HG03039 (cell line): ENCODE measurements at regions not wholly inside any gene's neighbourhood (a gene's known extent, or its start where the extent isn't known, plus 50 kb on each side); places are given as distances from the start of the nearest gene placed in this dataset.

Source experiments
- ATAC-seq: cut with Tn5 transposase; IDR thresholded peaks from one replicate; pipeline ENCODE4 v1.9.1; 2021; ENCODE audit warnings: mild to moderate bottlenecking, moderate library complexity; ENCODE audit not compliant: unreplicated experiment

DNA sequence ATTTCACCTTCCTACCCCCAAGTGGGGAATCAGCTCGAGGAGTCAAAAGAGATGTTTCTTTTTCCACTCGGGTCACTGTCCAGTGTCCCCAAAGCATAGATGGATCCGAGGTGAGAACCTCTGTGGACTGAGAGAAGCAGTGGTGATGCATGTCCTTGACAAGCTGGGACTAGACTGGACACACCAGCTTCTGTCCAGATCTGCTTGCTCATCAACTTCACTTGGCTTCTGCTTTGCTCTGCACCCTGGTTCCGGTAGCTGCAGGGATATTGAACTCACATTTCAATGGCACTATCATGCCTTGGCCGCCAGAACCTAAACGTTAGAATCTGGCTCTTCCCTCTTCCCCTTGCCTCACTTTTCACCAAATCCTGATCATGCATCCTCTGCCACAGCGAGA, 50.3 kb upstream of the CXCL12 start:
- ATAC-seq, result no peak

DNA sequence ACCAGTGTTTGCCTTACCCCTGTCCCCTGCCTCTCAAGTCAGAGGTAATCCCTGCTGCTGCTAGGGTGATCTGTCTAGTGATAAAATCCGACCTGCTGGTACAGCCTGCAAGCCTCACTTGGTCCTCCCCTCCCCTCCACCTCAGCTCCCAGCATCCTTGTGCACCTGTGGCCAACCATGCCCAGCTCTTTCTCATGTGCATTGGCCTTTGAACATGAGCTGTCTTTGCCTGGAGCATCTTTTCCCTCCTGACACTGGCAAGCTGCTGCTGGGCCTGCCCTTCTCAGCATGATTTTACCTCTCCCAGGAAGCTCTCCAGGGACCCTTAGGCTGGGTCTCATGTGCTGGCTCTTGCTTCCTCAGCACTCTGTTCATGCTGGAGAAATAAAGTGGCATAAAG, 51.3 kb upstream of the CXCL12 start:
- ATAC-seq, result no peak

DNA sequence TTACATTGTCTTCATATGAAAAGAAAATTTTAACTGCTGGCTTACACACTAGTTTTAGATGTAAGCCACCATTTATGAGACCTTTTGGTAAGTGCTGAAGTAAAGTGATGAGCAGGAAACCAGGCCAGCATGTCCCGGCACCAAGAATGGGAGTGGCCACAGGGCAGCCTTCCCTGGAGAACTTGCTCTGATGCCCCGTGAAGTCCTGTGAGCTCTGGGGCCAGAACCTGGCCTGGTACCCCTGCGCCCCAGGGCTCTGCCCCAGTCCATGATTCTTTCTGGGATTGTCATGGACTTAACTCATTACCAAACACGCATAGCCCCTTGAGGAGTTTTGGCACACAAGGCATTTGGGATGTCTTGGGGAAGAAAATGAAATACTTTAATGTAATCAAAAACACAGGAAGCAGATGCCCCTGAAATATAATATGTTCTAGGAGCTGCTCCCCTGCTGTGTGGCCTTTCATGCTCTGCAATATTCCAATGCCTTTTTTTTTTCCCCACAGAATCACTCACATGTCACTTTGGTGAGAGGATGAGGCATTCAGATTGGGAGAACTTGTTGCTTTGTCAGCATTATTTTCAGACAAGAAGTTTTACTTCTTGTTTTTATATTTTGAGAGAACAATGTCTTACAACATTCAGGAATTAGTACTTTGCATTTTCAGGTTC, 53.1 kb upstream of the CXCL12 start:
- no peak for ATAC-seq

DNA sequence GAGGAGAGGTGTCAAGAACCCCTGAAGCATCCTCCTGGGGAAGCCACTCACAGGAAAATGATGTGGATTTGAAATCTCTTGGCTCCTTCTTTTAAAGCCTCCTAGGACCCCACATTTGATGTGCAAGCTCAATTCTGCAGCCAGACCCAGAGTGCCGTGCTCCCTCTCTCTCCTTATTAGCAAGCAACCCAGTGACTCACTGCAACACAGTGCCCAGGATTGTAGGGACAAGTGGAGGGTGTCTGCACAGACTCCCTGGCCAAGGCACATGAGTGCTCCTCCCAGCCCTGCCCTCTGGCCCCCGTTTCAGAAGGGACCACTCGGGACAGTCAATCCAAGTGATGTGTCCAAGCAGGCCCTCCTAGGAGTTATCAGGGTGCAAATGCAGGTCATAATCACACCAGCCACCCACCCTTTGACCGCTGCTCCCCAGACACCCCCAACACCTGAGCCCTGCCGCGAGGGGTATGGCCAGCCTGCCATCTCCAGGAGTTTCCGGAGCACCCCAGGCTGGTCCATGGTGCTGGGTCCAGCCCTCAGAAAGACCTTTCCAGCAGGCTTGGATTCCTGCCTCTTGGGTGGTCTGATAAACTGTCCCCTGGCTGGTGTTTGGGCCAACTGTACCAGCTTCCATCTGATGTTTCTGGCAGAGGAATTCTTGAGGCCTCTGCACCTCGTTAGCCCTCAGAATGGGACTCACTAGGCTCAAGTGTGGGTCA, 54.5 kb upstream of the CXCL12 start:
- no peak for ATAC-seq

DNA sequence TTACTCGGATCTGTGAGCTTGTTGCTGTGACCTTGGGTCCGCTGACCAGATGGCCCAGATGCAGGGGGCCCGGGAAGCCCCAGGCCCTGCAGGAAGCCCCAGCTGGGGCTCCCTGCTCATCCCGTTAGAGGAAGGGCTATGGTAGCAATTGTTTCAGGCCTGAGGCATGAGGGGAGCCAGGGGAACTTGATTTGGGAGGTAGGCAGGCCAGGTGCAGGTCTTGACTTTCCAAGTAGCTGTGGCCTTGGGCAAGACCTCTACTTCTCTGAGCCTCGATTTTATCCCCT, 55.0 kb upstream of the CXCL12 start:
- no peak for ATAC-seq

DNA sequence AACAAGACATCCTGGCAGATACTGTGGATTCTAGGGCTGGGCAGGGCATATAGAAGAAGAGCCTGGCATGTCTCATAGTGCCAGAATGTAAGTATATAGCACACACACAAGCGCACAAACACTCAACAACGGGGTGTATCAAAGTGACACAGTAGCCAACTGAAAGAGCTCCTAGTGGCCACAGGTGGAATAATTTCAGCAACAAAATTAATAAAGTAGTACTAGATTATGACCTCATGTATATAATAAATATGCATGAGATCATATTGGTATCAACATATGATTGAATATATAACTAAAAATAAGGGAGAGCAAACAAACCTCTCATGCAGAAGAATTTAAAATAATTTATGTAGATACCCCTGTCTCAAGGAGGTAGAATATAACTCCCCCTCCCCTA, 72.4 kb upstream of the CXCL12 start:
- no peak for ATAC-seq

DNA sequence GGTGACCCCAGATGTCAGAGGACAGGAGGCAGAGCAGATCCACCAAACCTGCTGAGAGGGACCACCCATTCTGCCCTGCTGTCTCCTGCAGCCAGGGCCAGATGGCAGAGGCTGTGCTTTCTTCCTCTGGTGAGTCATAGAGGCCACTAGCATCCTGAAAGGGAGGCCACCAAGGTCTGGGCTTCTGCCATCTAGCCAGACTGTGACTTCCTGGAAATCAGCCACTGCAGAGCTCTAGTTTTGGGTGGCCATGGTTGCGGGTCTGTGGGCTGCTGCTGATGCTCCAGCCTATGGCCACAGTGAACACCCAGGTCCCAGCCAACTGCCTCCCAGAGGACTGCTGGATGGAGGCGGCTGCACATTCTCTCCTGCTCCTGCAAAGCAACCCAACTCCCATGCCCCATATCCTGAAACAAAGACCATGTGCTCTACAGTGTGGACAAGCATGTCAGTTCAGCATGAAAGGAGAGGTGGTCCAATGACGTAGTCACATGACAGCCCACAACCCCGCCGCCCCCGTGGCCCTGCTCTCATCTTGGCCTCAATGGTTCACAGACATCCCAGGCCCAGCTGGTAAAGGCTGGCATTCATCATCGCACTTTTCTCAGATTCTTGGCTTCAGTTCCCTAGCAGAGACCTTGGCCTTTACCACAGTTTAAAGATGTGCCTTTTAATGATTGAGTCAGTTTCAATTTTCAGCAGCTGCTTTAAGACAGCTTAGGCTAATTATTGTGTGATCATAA, 73.9 kb upstream of the CXCL12 start:
- no peak for ATAC-seq

DNA sequence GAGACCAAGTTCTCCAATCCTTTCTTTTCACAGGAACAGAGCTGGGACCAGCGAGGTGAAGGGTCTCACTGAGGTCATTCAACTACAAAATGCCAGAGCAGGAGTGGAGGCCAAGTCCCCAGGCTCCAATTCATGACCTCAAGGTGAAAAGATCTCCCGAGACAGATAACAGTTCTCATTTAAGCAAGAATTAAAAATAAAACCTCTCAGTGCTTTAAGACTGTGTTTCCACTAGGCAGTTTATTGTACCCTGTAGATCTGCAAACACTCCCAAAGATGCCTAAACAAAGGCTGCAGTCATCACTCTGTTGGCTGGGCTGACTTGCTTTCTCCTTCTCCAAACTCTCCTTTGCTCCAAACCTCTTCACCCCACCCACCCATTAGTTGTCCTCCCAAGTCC, 74.8 kb upstream of the CXCL12 start:
- no peak for ATAC-seq

DNA sequence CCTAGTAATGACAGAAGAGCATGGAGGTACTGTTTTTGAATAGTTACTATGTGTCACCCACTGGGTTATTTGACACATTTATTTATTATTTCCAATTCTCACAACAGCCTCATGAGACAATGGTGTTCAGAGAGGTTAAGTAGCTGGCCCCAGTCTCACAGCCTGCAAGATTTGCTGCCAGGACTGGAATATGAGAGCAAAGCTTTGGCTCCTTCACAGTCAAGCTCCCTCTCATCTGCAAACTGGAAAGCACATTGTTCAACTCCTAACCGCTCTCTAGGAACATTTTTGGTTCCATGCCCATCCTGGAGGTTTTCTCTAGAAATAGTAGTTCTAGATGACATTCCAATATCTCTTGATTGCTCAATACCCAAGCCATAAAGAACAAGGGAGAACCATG, 75.5 kb upstream of the CXCL12 start:
- no peak for ATAC-seq

DNA sequence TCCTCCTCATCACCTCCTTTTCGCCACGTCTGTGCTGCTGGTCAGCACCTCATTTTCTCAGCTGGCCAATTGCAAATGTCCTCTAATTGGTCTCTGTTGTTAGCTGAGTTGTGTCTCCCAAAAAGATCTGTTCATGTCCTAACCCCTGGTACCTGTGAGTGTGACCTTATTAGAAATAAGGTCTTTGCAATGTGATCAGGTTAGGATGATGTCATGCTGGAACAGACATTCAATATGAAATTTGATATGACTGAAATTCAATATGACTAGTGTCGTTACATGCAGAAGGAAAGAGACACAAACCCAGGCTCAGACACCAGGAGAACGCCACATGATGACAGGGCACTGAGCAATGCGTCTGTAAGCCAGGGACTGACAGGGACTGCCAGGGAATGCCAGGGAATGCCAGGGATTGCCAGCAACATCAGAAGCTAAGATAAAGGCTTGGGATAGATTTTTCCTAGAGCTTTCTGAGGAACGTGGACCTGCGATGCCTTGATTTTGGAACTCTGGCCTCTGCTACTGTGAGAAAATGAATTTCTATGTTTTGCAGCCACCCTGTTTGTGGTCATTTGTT, 77.5 kb upstream of the CXCL12 start:
- ATAC-seq, result no peak

DNA sequence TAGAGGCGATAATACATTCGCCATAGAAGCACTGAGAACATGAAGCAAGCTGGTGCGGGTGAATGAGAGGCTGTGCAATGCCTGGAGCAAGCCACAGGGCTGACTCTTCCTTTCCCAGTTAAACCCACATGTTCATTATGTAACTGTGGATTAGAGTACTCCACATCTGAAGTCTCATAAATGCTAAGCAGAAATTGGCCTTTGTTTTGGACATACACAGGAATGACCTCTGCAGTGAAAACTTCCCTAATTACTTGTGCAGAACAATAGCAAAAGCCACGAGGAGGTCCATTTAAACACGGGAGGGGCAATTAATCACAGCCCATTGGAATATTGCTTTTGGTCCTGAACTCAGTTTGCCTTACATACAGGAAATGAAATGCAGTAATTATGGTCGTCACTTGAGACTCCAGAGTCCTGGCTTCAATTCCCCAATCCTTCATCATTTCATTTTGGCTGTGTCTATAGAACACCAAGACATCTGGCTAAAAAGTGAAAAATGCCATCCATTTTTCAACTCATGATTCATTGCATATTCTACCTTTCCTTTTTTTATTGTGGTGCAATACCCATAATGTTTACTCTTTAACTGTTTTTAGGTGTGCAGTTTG, 78.7 kb upstream of the CXCL12 start:
- no peak for ATAC-seq

DNA sequence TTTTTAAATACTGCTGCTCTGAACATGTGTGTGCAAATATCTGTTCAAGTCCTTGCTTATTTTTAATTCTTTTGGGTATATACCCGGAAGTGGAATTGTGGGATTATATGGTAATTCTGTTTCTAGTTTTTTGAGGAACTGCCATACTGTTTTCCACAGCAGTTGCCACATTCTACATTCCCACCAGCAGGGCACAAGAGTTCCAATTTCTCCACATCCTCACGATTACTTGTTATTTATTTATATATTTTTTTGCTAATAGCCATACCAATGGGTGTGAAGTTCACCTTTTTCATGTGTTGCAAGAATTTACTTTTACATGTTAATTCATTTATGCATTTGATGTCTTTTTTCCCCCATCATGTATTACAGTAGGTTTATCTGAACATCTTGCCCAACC, 79.6 kb upstream of the CXCL12 start:
- no peak for ATAC-seq

DNA sequence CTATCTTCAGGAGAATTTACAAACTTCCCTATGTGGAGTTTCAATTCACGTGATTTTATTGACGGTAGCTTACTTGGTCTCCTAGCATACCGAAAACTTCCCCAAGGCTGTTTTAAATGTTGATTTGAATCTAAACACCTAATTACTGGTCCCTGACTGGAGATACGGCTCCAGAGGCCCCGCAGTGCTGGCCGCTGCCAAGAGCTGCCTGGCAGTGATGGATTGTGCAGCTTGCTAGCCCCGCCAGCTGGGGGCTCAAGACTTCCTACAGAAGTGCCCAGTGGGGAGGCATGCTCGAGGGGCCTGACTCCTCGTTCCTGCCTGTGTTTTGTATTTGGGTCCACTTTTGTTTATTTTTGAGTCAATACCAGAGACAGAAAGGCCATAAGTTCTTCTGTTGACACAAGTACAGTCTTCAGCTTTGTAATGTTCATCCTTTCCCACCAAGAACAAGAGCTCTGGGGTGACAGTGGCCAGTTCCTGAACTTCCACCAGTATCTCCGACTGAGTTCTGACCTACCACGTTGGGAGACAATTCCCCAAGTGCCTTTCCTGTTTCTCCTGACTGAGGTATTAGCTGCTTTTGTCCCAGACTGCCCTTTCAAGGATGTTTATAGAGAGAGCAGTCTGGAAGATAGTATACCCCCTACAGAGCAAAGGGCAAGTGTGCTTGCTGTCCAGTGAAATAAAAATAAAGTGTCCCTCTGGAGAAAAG, 80.7 kb upstream of the CXCL12 start:
- no peak for ATAC-seq

DNA sequence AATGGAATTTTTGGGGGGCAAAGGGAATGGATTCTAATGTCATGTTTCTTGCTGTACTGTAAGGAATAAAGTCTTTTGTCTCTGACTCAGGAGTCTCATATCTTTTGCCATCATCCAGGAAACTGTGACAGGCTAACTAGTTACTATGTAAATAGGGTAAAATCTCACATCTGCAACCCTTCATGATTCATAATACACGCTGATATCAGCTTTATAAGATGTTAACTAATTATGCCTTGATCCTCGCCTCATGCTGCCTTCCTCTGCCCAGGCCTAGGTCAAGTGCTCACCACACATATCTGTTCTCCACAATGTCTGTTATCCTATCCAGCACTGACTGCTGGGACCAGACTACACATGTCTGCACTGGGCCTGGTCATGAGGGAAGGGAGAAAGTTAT, 81.3 kb upstream of the CXCL12 start:
- no peak for ATAC-seq

DNA sequence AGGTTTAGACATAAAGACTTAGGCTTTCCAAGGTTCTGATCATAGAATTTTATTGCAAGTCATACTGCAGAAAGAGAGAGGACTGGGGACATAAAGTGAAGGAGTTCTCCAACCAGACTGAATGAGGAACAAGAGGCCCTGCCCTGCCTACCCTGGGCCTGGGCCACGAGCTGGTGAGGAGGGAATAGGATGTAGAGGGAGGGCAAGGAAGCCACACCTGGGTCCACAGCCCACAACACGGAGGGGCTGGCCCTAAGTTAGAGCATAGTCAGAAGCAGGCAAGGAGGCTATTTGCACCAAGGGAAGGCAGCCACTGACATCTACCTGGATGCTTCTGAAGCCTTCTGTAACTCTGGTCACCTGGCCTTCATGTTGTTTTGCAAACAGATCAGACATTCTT, 82.2 kb upstream of the CXCL12 start:
- no peak for ATAC-seq

DNA sequence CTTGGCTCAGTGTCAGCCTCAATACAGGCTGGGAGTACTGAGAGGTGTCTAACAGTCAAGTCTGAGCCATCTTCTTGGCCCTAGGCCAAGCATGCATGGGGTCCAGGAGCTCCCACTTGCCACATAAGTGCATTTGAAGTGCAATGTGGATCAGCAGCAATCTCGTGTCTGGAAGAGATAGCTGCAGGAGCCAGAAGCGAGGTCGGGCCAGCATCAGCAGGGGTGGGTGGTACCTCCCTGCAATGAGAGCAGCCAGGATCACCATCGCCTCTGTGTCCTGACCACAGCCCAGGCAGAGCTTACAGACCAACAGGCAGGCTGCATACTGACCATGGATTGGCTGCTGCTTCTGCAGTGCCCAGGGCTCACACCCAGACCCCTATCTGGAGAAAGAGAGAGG, 83.0 kb upstream of the CXCL12 start:
- no peak for ATAC-seq

DNA sequence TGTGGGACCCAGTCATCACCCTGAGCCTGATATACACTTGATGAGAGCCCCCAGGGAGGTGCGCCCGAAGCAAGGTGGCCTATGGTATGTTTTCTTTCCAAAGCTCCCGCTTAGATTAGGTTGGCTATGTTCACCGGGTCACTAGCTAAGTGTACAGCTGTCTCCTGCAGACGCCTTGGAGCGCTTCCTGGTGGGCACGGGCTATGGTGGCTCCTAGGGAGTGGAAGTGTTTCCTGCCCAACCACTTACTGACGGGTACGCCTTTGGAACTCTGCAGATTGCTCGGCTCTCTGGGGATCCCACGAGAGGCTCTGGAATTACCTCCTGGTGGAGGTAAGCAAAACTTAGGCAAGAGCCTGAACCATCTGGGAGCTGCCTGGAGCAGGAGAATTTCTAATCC, 83.6 kb upstream of the CXCL12 start:
- no peak for ATAC-seq

DNA sequence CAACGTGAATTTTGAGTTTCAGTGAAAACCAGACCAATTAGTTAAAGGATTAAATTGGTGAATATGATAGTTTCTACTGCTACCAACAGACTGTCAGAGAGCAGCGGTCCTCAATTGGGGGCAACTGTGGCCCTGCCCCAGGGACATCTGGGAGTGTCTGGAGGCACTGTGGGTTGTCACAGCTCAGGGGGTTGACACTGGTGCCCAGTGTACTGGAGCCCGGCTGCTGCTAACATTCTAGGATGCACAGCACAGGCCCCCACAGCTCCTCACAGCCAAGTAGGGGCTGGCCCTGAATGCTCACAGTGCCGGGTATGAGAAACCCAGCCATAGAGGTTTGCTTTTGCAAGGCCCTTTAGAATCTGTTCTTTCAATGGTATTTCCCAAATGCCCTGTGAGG, 84.1 kb upstream of the CXCL12 start:
- ATAC-seq, result no peak

DNA sequence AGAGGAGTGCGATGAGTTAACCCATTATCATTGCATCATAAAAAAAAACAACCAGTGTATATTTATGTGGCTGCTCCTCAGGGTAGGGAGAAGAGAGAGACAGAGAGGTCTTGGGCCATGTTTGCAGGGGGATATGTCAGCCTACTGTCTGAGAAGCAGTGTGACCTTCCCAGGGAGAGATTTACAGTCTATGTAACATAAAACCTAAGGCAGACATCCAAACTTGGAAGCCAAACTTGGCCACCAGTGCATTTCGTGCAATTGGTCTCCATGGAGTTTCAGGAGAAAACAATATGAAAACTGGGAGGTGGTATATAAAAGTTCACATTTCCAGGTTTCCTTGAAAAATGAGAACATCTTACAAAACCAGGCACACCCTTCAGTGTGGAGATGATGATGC, 85.9 kb upstream of the CXCL12 start:
- no peak for ATAC-seq

DNA sequence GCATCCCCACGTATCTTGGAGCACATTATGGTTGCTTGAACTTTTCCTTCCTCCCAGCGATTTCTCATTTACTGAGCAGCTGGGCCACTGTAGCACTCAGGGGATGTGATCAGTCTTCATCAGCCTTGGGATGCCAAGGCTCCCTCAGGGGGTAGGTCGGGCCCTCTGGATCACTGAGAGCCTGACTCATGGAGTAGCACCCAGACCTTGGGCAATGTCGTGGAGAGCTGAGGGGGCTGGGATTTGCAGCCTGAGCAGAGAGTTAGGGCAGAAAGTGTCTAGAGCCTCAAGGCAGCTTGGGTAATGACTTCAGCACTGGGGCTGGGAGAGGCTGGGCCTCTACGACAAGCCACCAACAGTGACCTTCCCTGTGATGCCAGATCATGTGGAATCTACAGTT, 86.5 kb upstream of the CXCL12 start:
- no peak for ATAC-seq

DNA sequence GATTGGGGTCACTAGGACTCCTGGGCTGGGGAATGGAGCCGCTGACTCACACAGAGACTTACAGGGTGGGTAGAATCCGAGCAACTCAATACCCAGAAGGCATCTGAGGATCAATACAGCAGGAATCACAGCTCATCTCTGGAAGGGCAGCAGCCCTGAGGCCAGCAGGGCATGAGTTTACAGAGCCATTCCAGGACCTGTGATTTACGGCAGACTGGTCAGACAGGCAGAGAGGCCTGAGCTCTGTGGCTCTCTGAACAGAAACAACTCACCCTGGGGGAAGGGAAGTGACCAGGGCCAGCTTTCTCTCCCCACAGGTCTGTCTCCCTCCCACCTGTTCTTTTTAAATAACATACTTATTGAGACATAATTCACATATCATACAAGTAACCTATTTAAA, 88.2 kb upstream of the CXCL12 start:
- ATAC-seq, result no peak
